ENCODE measurements at regions not wholly inside any gene's neighbourhood (a gene's known extent, or its start where the extent isn't known, plus 50 kb on each side); places are given as distances from the start of the nearest gene placed in this dataset.

DNA sequence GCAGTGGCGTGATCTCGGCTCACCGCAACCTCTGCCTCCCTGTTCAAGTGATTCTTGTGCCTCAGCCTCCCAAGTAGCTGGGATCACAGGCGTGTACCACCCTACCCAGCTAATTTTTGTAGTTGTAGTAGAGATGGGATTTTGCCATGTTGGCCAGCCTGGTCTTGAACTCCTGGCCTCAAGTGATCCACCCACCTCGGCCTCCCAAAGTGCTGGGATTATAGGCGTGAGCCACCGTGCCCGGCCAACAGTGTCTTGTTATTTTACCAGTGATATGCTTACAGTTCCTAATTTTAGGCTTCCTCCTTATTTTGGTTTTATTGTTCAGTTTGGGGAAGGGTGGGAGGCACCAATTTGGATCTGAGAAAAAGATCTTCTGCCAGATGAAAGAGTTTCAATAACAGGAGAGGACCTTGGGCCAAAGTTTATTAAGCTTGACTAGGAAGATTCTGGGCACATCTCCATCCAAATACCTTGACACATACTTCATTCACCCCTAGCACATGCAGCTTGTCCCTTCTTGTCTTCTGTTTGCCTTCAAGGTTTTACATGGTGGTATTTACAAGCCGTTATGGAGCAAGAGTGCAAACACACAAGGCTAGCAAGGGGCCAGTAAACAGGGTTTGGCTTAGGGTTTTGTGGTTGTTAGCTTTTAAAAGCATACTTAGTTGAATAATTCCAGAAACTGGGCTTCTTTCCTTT is 168.1 kb upstream of the DMRT1 start:
- DNase-seq (ENCODE audit: low read depth): no peak

DNA sequence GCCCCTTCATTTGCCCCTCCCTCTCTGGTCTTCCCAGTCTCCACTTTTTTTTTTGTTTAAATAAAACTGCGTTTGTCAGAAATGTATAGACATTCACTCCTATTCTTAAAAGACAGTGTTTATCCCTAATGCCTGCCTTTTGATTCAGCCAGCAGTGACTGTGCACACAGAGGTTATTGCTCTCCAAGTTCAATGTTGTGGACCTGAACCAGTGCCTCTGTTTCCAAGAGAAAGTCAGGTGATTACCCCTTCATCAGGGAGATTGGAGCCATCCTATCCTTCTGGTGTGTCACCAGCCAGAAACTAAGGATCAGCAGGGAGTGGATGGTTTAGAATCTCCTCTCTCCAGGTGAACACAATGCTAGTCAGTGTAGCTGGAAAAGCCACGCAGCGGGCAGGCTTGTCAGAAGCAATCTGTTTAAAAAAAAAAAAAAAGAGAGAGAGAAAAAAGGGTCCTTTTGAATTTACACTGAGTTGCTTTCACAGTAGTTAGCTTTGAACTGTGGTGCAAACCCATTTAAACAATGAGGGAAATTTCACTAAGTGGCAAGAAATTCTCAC is 167.5 kb upstream of the DMRT1 start:
- DNase-seq (ENCODE audit: low read depth): no peak

DNA sequence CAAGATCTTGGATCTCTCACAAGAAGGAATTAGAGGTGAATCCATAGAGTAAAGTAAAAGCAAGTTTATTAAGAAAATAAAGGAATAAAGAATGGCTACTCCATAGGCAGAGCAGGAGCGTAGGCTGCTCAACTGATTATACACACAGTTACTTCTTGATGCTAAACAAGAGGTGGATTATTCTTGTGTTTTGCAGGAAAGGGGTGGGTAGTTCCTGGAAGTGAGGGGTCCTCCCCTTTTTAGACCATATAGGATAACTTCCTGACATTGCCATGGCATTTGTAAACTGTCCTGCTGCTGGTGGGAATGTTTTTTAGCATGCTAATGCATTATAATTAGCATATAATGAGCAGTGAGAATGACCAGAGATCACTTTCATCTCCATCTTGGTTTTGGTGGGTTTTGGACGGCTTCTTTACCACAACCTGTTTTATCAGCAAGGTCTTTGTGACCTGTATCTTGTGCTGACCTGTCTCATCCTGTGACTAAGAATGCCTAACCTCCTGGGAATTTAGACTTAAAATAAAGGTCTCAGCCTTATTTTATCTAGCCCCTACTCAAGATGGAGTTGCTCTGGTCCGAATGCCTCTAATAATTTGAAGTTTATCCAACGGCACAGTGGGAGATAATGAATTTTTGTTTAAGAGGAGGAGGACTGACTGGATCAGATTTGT is 165.7 kb upstream of the DMRT1 start:
- no peak for DNase-seq (ENCODE audit: low read depth)

DNA sequence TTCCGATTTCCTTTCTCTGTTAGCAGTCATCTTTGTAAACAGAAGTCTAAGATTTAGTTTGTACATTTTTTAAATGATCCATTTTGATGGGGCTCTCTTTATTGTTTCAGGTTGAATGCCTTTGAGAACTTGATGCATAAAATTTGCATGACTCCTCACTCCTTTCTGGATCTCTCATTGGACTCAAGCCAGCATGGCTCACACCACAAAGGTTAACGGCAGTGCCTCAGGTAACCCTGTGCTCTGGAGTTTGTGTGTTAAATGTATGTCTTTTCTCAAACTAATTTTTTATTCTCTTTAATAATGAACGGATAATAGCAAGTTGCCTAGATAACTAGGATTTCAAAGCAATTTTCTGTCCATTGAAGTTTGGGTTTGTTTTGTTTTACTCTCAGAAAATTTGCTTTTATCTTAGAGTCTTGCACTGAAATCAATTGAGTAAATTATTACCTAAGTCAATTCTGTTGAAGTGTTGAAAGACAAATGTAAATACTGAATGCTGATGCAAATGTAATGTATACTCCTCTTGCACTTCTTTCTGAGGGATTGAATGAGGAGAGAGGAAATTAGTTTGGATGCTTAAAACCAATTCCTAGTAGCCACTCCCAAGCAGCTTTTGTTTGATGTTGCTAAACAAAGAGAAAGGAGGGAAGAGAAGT is 164.6 kb upstream of the DMRT1 start:
- no peak for DNase-seq (ENCODE audit: low read depth)

DNA sequence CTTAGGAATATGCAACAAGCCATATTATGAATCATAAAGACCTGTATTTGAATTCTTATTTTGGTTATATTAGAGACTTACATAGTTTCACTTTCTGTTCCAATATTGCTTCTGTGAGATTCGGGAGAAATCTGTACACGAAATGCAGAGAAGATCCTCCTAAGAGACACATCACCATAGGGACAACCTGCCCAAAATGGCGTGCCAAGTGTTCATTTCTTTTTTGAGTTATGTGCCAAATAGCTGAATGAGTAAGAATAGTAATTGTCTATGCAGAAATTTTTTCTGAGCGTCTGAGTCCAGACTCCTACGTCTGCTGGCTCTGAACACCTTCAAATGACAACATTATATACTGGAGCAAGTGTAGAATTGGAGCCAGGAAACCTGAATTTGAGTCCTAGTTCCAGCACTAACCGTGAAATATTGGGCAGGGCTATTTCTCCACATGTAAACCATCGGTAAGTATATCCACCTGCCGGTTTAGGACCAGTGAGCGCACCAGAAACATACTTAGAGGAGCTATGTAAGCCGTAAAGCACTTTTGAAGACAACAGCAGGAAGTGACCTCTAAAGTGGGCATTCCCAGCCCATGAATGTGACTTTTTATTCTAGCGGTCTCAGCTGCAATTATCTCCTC is 163.9 kb upstream of the DMRT1 start:
- no peak for DNase-seq (ENCODE audit: low read depth)

DNA sequence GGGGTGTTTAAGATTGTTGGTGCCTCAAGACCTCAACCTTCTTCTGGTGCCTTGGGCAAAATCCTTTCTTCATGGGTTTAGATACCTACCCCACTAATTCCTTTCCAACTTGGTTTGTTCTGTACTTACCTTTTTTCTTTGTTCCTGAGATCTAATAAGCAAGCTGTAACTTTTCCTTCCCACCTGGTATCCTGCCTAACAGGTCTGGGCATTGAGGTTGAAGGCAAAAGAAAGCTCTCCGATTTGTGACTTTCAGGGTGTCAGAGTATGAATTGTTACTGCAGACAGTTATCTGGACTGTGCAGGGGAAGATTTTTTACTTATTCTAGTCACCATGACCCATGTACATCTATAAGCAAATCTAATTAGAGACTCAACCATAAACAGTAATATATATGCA is 162.6 kb upstream of the DMRT1 start:
- no peak for DNase-seq (ENCODE audit: low read depth)

DNA sequence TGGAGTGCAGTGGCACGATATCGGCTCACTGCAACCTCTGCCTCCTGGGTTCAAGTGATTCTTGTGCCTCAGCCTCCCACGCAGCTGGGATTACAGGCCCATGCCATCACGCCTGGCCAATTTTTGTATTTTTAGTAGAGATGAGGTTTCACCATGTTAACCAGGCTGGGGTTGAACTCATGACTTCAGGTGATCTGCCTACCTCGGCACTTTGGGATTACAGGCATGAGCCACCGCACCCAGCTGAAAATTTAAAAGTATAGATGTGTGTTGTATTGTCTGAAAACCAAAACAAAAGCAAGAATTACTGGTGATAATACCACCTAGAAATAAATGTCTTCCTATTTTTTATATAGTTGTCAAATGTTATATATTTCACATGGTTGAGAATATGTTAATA is 162.0 kb upstream of the DMRT1 start:
- DNase-seq (ENCODE audit: low read depth): no peak

DNA sequence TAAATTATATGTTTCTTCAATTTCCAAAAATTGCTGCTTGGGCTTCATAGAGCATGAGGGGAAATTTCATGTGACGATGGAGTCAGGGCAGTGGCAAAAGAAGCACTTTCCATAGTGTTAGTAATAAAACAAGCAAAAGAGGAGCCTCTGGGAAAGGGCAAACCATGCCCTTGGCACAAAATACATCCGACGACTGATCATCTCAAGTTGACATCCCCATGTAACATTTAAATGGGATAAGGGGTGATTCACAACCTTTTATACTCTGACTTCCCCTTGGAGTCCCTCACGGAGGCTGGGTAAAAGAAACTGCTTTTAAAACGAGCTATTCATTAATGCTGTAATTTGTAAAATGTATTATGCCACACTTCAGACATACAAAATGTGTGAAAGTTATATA is 161.4 kb upstream of the DMRT1 start:
- DNase-seq (ENCODE audit: low read depth): no peak

DNA sequence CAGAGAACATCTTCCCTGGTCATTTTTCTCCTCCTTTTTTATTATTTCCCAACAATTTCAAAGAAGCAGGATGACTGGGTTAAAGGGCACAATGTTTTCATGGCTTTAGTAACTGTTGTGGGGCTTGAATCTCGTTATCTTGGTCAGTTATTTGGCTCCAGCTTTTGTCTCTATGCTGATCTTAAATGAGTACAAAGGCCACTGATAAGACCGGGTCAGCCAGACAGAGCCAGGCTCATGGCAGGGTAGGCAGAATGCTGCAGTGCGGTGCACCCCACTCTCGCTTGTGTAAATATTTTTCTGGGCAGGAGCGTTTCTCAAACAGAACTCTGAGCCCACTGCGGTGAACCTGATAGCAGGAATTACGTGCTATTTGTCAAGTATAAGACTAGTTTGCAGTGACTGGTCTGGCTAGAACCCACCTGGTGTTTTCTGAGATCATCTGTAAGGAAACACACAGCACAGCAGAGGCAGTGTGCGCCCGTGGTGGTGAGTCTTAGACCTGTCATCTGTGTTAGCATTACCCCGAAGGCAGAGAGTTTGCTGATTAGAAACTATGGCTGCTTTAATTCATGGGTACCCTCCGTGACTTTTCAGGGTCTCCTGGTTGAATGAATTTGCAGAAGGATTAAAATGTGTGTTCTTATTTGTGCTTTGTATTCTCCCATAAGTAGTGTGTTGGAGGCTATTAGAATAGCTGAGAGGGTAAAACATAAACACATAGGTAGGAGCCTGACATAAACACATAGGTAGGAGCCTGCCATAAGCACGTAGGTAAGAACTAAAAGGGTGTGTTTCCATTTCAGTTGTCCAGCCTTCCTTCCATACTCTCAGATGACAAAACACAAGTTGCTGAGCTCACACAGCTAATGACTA is 158.6 kb upstream of the DMRT1 start:
- DNase-seq (ENCODE audit: low read depth): no peak

DNA sequence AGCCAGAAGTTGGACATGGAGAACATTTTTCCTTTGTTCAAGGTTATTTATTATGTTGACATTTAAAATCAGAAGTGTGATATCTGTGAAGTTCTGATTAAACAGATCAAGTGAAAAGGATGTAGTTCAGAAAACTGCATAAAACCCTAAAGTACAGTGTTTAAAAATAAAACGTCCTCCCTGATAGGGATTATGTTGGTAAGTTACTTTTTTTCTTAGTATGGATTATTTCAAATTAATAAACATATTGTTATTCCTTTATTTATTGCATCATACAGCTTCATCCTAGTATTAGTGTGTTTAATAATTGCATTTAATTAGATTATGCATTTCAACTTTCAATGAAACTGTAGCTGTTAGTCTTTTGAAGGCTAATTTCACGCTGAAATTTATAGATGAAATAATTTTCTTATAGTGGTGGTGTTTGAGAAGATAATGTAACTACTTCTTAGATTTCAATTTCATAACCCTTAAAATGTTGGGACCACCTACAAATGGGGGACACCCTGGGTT is 157.9 kb upstream of the DMRT1 start:
- DNase-seq (ENCODE audit: low read depth): no peak

DNA sequence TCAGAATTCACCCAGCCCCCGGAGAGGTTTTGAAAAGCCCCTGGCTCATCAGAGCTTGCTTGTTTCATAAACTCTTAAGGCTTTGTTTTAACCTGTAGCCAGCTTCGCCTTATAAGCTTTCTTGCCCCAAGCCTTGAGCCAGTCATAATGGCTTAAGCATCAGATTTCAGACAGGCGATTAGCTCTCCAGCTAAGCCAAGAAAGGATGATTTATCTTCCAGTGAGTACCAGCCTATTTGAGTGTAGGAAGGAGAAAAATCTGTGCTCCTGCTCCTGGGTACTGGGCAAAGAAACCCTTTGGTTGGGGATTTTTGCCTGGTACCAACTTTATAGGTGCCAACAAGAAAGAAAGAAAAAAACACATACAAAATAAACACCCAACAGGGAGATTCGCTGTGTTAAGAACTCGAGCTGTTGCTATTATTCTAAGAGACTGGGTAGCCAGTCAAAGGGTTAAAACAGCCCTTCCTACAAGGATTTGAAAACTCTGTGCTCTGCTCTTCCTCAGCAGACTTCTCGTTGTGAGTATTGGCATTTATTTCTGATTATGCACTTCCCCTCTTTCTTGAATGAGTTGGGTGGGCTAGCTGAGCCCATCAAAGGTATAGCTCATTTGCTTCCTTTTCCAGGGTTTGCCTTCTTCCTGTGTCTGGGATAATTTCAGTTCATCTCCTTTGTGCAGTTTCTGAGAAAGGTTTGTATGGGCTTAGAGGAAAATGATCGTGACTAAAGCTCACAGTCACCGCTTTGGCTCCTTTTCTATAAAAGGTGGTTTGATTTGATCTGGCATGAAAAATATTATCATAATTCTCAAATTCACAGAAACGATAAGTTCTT is 157.2 kb upstream of the DMRT1 start:
- DNase-seq (ENCODE audit: low read depth): no peak

DNA sequence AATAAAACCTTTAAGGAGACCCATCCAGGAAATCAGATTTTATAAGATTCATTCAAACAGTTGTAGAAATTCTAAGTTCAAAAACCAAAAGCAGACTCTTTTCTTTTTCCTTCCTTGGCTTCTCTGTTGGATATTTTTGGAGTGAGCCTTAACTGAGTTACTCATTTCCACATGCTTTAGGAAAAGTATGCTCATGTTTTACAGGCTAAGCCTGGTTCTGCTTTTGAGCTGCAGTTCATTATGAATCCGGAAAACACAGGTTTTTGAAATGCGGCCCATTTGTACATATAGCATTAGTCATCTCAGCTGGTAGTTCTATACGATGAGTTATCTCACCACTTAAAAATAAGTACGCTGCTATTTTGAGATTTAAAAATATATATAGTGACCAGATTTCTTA is 156.6 kb upstream of the DMRT1 start:
- no peak for DNase-seq (ENCODE audit: low read depth)

DNA sequence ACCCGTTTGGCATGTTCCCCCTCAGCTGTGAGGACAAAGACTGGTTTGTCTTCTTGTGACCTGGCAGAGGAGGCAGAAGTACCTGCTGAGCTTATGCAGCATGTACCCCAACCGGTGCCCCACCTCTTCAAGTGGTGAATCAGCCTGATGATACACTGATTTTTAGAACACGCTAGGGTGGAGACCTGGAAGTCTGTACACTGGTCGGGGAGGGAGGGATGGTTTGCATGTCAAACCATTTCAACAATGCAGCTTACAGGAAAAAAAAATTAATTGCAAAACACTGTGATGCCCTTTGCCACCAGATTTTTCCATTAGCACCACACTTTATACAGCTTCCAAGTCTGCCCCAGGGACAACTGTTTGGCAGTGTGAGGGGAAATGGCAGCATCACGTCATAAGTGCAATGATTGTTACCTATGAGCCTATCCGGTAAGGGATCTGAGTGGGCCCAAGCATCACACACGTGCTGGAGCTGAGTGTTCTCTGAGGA is 155.1 kb upstream of the DMRT1 start:
- DNase-seq (ENCODE audit: low read depth): no peak

DNA sequence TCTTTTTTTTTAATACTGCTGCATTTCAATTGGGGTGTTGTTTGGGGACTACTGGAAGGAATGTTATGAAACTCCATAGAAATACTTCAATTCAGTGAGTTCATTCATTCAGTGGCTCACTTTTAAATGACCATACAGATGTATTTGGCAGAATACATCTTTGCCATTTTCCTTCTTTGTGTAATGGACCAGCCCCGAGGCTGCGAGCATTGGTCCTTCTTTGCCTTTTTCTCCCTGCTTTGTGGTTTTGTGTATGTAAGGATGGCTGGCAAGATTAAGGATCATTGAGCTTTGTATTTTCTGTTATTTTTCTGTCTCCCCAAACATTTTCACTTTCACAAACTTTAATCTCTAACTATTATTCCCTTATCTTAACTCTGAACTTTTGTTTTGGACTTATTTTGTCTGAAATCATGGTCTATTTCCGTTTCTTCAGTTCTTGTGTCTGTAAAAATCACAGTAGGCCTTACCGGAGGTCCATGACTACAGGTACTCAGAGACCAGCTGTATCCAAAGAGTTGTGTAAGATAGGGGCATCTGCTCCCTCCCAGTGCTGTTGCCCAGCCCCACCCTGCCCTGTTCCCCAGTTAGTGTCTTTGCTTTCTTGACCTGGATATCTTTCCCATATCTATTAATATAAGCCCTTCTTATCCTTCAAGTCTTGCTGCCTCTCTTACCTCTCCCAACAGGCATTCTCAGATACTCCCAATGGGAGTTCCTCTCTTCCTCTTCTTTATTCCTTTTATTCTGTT is 154.3 kb upstream of the DMRT1 start:
- no peak for DNase-seq (ENCODE audit: low read depth)

DNA sequence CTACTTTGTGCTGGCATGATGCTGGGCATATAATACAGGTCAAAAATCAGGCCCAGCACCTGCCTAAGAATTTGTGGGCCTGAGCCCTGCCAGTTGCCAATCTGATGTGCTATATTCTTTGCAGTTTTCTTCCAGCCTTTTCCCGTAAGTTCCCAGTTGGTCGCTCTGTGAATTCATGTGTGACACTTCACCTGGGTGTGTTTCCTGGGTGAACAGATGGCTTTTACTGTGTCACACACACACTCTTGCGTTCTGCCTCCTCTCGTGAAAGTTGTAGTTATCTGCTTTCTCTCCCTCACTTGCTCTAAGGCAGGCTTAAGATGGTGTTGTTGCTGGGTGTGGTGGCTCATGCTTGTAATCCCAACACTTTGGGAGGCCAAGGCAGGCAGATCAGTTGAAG is 153.5 kb upstream of the DMRT1 start:
- no peak for DNase-seq (ENCODE audit: low read depth)

DNA sequence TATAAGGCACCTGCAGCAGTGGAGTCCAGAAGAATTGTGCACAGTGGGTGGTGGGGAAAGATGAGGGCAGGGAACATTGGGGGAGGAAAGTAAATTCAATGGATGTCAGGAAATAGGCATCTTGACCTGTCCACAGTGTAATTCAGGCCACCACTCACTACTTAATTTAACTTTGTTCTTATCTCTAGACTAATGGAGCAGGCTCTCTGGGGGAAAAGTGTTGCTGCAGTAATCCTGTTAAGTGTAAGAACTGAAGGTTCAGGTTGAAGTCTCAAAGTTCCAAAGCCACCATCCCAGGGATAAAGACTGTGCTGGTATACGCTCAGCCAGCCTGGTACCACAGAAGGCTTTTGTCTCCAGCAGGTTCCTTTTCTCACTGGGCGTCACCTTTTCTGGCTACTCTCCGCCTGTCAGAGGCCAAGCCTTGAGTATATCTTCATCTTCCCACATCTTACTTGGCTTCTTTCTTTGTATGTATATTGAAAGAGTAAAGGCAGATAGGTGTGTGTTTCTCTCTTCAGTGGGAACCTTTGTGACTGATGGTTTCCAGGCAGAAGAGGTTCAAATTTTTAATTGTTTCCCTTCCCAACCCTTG is 150.9 kb upstream of the DMRT1 start:
- no peak for DNase-seq (ENCODE audit: low read depth)

DNA sequence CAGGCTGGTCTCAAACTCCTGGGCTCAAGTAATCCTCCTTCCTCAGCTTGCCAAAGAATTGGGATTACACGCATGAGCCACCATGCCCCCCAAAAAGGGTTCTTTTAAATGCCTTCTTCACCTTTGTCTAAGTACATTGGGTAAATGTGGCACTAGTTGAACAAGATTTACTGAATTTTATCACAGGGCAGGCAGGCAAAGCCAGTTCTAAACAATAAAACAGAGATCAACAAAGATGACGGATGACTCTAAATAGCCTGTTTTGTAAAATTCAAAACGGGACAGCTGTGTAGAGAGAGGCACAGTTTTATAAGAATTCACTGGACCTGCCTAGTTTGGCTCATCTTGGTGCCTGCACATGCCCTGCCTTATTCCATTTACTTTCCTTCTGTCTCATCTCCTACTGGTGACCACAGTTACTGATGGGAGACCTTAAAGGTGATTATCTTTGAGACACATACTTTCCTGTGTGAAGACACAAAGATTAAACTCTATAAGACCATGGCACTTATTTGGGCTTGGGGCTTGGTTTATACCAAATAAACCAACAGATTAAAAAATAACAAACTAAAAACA is 149.6 kb upstream of the DMRT1 start:
- DNase-seq (ENCODE audit: low read depth): no peak

DNA sequence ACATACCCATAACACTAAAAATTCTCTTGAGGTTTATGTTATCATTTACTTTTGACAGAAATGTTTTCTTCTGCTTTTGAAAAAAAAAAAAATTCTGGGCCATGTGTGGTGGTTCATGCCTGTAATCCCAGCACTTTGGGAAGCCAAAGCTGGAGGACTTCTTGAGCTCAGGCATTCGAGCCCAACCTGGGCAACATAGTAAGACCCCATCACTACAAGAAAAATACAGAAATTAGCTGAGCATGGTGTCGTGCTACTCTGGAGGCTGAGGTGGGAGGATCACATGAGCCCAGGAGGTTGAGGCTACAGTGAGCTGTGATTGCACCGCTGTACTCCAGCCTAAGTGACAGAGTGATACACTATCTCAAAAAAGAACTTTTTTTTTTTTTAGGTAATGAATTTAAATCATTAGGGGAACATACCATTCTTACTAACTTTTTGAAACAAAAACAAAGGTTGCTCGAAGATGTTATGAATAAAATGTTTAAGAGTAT is 148.8 kb upstream of the DMRT1 start:
- DNase-seq (ENCODE audit: low read depth): no peak
